ENCODE measurements at regions not wholly inside any gene's neighbourhood (a gene's known extent, or its start where the extent isn't known, plus 50 kb on each side); places are given as distances from the start of the nearest gene placed in this dataset.

GRCh38 chr16:65796481-65796880, 570.0 kb upstream of the CDH5 start:
- Histone ChIP-seq H2AFZ (replicated peaks; ENCODE audit: low read length, poor library complexity) (no peak overlapping the region), H3K9me3 (ENCODE audit: control insufficient read depth, insufficient read depth, low read length) (no peaks in the 10 kb centered on the region), H2AK9ac (replicated peaks; ENCODE audit: low read depth, low read length, poor library complexity) (no peak overlapping the region), H4K5ac (ENCODE audit: low read depth, low read length) (no peak overlapping the region), H3K79me1 (ENCODE audit: low read depth in 1 of 2, low read length in 2 of 2) (no peaks in the 10 kb centered on the region), H3K9ac (ENCODE audit: low read depth, low read length) (no peak overlapping the region), H3K36me3 (ENCODE audit: control insufficient read depth, insufficient read depth, low read length) (no peaks in the 10 kb centered on the region), H4K91ac (ENCODE audit: insufficient read depth, low read depth, low read length) (no peak overlapping the region), H4K8ac (ENCODE audit: low read depth in 2 of 2, low read length in 2 of 2) (no peak overlapping the region), H2BK15ac (ENCODE audit: low read depth, low read length) (no peak overlapping the region), H3K4me2 (ENCODE audit: low read depth, low read length) (no peak overlapping the region), H2BK5ac (ENCODE audit: low read depth, low read length, poor library complexity, severe bottlenecking) (no peak overlapping the region), H3K56ac (ENCODE audit: extremely low read depth, insufficient read depth, low read length) (no peak overlapping the region), H3K14ac (replicated peaks; ENCODE audit: low read depth, low read length) (no peak overlapping the region), H2BK120ac (ENCODE audit: low read depth, low read length) (no peak overlapping the region), H4K20me1 (ENCODE audit: insufficient read depth, low read length) (no peaks in the 10 kb centered on the region), H3K18ac (ENCODE audit: low read depth, low read length) (no peak overlapping the region; the same call in 1 of the 2 replicates), H3K27me3 (ENCODE audit: control insufficient read depth, insufficient read depth, low read length) (peaks cover 29% of the 10 kb centered on the region), H3K4ac (ENCODE audit: low read depth, low read length) (no peak overlapping the region), H3K4me3 (ENCODE audit: insufficient read depth, low read depth, low read length) (no peak overlapping the region), H3K9me1 (ENCODE audit: insufficient read depth, low read length) (no peaks in the 10 kb centered on the region), H2AK5ac (ENCODE audit: low read depth, low read length) (no peak overlapping the region), H3K27ac (ENCODE audit: insufficient read depth, low read length) (no peak overlapping the region), H2BK20ac (ENCODE audit: low read depth, low read length) (no peak overlapping the region), H3K4me1 (ENCODE audit: control insufficient read depth, insufficient read depth, low read length) (no peaks in the 10 kb centered on the region; the same call in 1 of the 2 replicates), H3K23ac (ENCODE audit: low read depth, low read length) (no peak overlapping the region)
- ATAC-seq (ENCODE audit: low read depth) (no peak), DNase-seq (no peak)
- no peak for TF ChIP-seq NFE2L2 (IDR thresholded peaks at IDR 0.05; ENCODE audit: low read depth, low read length)
- TF ChIP-seq RCOR1 (IDR thresholded peaks at IDR 0.05; ENCODE audit: insufficient replicate concordance, low read length), result no peak
- TF ChIP-seq, protein P1, sequence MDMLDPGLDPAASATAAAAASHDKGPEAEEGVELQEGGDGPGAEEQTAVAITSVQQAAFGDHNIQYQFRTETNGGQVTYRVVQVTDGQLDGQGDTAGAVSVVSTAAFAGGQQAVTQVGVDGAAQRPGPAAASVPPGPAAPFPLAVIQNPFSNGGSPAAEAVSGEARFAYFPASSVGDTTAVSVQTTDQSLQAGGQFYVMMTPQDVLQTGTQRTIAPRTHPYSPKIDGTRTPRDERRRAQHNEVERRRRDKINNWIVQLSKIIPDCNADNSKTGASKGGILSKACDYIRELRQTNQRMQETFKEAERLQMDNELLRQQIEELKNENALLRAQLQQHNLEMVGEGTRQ (IDR thresholded peaks at IDR 0.05; ENCODE audit: low read depth, low read length), result no peak
- TF ChIP-seq SMC3 (IDR thresholded peaks at IDR 0.05; ENCODE audit: low read depth, low read length), result no peak
- TF ChIP-seq CHD1 (IDR thresholded peaks at IDR 0.05; ENCODE audit: low read depth, low read length), result no peak
- no peak for TF ChIP-seq FOS (IDR thresholded peaks at IDR 0.05; ENCODE audit: low read depth, low read length)
- no peak for TF ChIP-seq POLR2A (IDR thresholded peaks at IDR 0.05; ENCODE audit: low read depth, low read length)
- TF ChIP-seq, protein P2, sequence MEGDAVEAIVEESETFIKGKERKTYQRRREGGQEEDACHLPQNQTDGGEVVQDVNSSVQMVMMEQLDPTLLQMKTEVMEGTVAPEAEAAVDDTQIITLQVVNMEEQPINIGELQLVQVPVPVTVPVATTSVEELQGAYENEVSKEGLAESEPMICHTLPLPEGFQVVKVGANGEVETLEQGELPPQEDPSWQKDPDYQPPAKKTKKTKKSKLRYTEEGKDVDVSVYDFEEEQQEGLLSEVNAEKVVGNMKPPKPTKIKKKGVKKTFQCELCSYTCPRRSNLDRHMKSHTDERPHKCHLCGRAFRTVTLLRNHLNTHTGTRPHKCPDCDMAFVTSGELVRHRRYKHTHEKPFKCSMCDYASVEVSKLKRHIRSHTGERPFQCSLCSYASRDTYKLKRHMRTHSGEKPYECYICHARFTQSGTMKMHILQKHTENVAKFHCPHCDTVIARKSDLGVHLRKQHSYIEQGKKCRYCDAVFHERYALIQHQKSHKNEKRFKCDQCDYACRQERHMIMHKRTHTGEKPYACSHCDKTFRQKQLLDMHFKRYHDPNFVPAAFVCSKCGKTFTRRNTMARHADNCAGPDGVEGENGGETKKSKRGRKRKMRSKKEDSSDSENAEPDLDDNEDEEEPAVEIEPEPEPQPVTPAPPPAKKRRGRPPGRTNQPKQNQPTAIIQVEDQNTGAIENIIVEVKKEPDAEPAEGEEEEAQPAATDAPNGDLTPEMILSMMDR (conservative IDR thresholded peaks at IDR 0.05; ENCODE audit: low read depth, low read length), result no peak
- no peak for TF ChIP-seq MXI1 (IDR thresholded peaks at IDR 0.05; ENCODE audit: borderline replicate concordance, low read depth, low read length)
- no peak for TF ChIP-seq CEBPB (IDR thresholded peaks at IDR 0.05; ENCODE audit: low read depth, low read length)
- no peak for TF ChIP-seq MAZ (IDR thresholded peaks at IDR 0.05; ENCODE audit: borderline replicate concordance, low read depth, low read length)
- CTCF ChIA-PET, result no interaction called here
- POLR2A ChIA-PET (ENCODE audit: unreplicated experiment), result interaction anchor here (0.6 kb wide), 1 partner anchor 298 kb away, joined by 5 read pairs; no protein-coding TSS in a partner anchor
- no CpG with 5 or more reads among the region's 3 CpGs for WGBS, 2 experiments (ENCODE audit: extremely low coverage in 2 of 2, insufficient read length in 1 of 2)
- dilution Hi-C loops (cut with HindIII; ENCODE audit: low sequenced_read_pairs, unreplicated experiment), result no loop called here
- in situ Hi-C loops (cut with MboI; ENCODE audit: low sequenced_read_pairs), result no loop called here
- no TSS peak for BruUV-seq (replicated peaks)
- intact Hi-C loops (cut with micrococcal nuclease), result no loop called here
